ENCODE measurements at regions not wholly inside any gene's neighbourhood (a gene's known extent, or its start where the extent isn't known, plus 50 kb on each side); places are given as distances from the start of the nearest gene placed in this dataset.

- no peak for TF ChIP-seq CTCF (conservative IDR thresholded peaks at IDR 0.05; ENCODE audit: low read depth, low read length)
- peak; percentile 72 for DNase-seq (ENCODE audit: low read depth)
- no peak overlapping the region for H3K4me3 ChIP-seq (ENCODE audit: low read depth, low read length)
These were observed 192.2 kb upstream of the FAT1 start for GRCh38 chr4:186915816-186916215.

GRCh38 chr4:186917136-186917535 is 193.5 kb upstream of the FAT1 start:
- no peak for TF ChIP-seq CTCF (conservative IDR thresholded peaks at IDR 0.05; ENCODE audit: low read depth, low read length)
- H3K4me3 ChIP-seq (ENCODE audit: low read depth, low read length) = no peak overlapping the region
- DNase-seq (ENCODE audit: low read depth) = no peak

GRCh38 chr4:186918466-186918865 is 194.8 kb upstream of the FAT1 start:
- DNase-seq (ENCODE audit: low read depth) = no peak
- no peak for TF ChIP-seq CTCF (conservative IDR thresholded peaks at IDR 0.05; ENCODE audit: low read depth, low read length)

GRCh38 chr4:186919340-186919739 is 195.7 kb upstream of the FAT1 start:
- no peak for TF ChIP-seq CTCF (conservative IDR thresholded peaks at IDR 0.05; ENCODE audit: low read depth, low read length)
- no peak overlapping the region for H3K4me3 ChIP-seq (ENCODE audit: low read depth, low read length)
- no peak for DNase-seq (ENCODE audit: low read depth)

More at GRCh38 chr4:186918466-186918865, 194.8 kb upstream of the FAT1 start:
- H3K4me3 ChIP-seq (ENCODE audit: low read depth, low read length) = no peak overlapping the region

GRCh38 chr4:186920483-186920882 is 196.8 kb upstream of the FAT1 start:
- no peak overlapping the region for H3K4me3 ChIP-seq (ENCODE audit: low read depth, low read length)
- no peak for TF ChIP-seq CTCF (conservative IDR thresholded peaks at IDR 0.05; ENCODE audit: low read depth, low read length)
- no peak for DNase-seq (ENCODE audit: low read depth)

- no peak for TF ChIP-seq CTCF (conservative IDR thresholded peaks at IDR 0.05; ENCODE audit: low read depth, low read length)
- no peak overlapping the region for H3K4me3 ChIP-seq (ENCODE audit: low read depth, low read length)
- no peak for DNase-seq (ENCODE audit: low read depth)
These were observed 197.3 kb upstream of the FAT1 start for GRCh38 chr4:186920992-186921391.

GRCh38 chr4:186924723-186925122 is 201.1 kb upstream of the FAT1 start:
- DNase-seq (ENCODE audit: low read depth) = no peak
- TF ChIP-seq CTCF (conservative IDR thresholded peaks at IDR 0.05; ENCODE audit: low read depth, low read length) = no peak
- no peak overlapping the region for H3K4me3 ChIP-seq (ENCODE audit: low read depth, low read length)
